ENCODE measurements at regions not wholly inside any gene's neighbourhood (a gene's known extent, or its start where the extent isn't known, plus 50 kb on each side); places are given as distances from the start of the nearest gene placed in this dataset.

- Histone ChIP-seq H3K4me1 (peaks cover 22% of the 10 kb centered on the region), H3K27ac (no peak overlapping the region), H3K36me3 (no peaks in the 10 kb centered on the region), H3K27me3 (no peaks in the 10 kb centered on the region), H3K4me3 (no peak overlapping the region), H3K9me3 (no peaks in the 10 kb centered on the region)
- DNase-seq (ENCODE audit: low spot score in 2 of 2), result no peak
- TF ChIP-seq POLR2AphosphoS5 (IDR thresholded peaks at IDR 0.05), result no peak
- TF ChIP-seq EP300 (IDR thresholded peaks at IDR 0.05), result no peak
- TF ChIP-seq POLR2A (IDR thresholded peaks at IDR 0.05), result no peak
- no peak for TF ChIP-seq CTCF (IDR thresholded peaks at IDR 0.05)
- WGBS, result 86% methylated on average over 11 of the region's 12 CpGs
These were observed 63.8 kb upstream of the HELT start for GRCh38 chr4:184954482-184954881.

- Histone ChIP-seq H3K36me3 (no peaks in the 10 kb centered on the region), H3K4me1 (peaks cover 23% of the 10 kb centered on the region), H3K9me3 (no peaks in the 10 kb centered on the region), H3K27ac (no peak overlapping the region), H3K4me3 (no peak overlapping the region), H3K27me3 (no peaks in the 10 kb centered on the region)
- WGBS, result 80% methylated on average over 5 of the region's 5 CpGs
- DNase-seq (ENCODE audit: low spot score in 2 of 2), result no peak
- TF ChIP-seq POLR2AphosphoS5 (IDR thresholded peaks at IDR 0.05), result no peak
These were observed 63.2 kb upstream of the HELT start for GRCh38 chr4:184955116-184955515.

GRCh38 chr4:184955636-184956035, 62.7 kb upstream of the HELT start:
- Histone ChIP-seq H3K4me3 (no peak overlapping the region), H3K36me3 (no peaks in the 10 kb centered on the region), H3K9me3 (no peaks in the 10 kb centered on the region), H3K27ac (no peak overlapping the region), H3K27me3 (no peaks in the 10 kb centered on the region), H3K4me1 (peaks cover 28% of the 10 kb centered on the region)
- DNase-seq (ENCODE audit: low spot score in 2 of 2), result no peak
- 95% methylated on average over 8 of the region's 8 CpGs for WGBS
- TF ChIP-seq EP300 (IDR thresholded peaks at IDR 0.05), result no peak
- TF ChIP-seq CTCF (IDR thresholded peaks at IDR 0.05), result no peak
- no peak for TF ChIP-seq POLR2A (IDR thresholded peaks at IDR 0.05)
- no peak for TF ChIP-seq POLR2AphosphoS5 (IDR thresholded peaks at IDR 0.05)

- TF ChIP-seq CTCF (IDR thresholded peaks at IDR 0.05) (no peak), EP300 (IDR thresholded peaks at IDR 0.05) (no peak), POLR2AphosphoS5 (IDR thresholded peaks at IDR 0.05) (no peak), POLR2A (IDR thresholded peaks at IDR 0.05) (no peak)
- no peak for DNase-seq (ENCODE audit: low spot score in 2 of 2)
- H3K9me3 ChIP-seq, result no peaks in the 10 kb centered on the region
- H3K4me3 ChIP-seq, result no peak overlapping the region
- H3K27me3 ChIP-seq, result no peaks in the 10 kb centered on the region
- no peaks in the 10 kb centered on the region for H3K36me3 ChIP-seq
- WGBS, result 83% methylated on average over 13 of the region's 13 CpGs
- peaks cover 40% of the 10 kb centered on the region for H3K4me1 ChIP-seq
- H3K27ac ChIP-seq, result no peak overlapping the region
These were observed 60.7 kb upstream of the HELT start for GRCh38 chr4:184957446-184958115.

- 61% methylated on average over 10 of the region's 10 CpGs for WGBS
- TF ChIP-seq POLR2A (IDR thresholded peaks at IDR 0.05) (no peak), CTCF (IDR thresholded peaks at IDR 0.05) (no peak), EP300 (IDR thresholded peaks at IDR 0.05) (no peak), POLR2AphosphoS5 (IDR thresholded peaks at IDR 0.05) (no peak)
- Histone ChIP-seq H3K36me3 (no peaks in the 10 kb centered on the region), H3K4me1 (peaks cover 40% of the 10 kb centered on the region), H3K4me3 (no peak overlapping the region), H3K9me3 (no peaks in the 10 kb centered on the region), H3K27ac (no peak overlapping the region), H3K27me3 (no peaks in the 10 kb centered on the region)
- DNase-seq (ENCODE audit: low spot score in 2 of 2), result no peak
These were observed 60.0 kb upstream of the HELT start for GRCh38 chr4:184958127-184958922.
